ENCODE measurements at regions not wholly inside any gene's neighbourhood (a gene's known extent, or its start where the extent isn't known, plus 50 kb on each side); places are given as distances from the start of the nearest gene placed in this dataset.

DNA sequence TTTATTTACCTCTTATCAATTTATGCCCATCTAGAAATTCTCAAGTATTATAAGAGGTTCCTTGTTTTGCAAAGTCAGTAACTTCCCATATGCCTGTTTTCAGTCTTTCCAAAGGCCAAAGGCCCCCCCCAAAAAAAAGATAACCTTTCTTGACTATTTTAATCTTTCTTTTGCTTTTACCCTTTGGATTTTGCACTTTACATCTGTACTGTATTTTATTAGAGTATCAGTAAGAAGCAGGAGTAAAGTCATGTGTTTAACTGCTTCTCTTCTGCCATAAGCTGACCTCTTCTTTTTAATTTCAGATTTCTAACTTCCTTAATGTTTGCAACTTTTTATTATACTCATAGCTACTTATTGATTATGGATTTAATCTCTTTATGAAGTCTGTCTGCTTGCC lies 716.4 kb upstream of the NOVA1 start:
- TF ChIP-seq SUZ12 (IDR thresholded peaks at IDR 0.05; ENCODE audit: extremely low read depth, insufficient read depth, insufficient read length) (no peak), ZNF274 (IDR thresholded peaks at IDR 0.05; ENCODE audit: low read depth, low read length) (no peak), YY1 (IDR thresholded peaks at IDR 0.05; ENCODE audit: insufficient read depth, insufficient read length) (no peak)
